ENCODE measurements at regions not wholly inside any gene's neighbourhood (a gene's known extent, or its start where the extent isn't known, plus 50 kb on each side); places are given as distances from the start of the nearest gene placed in this dataset.

DNA sequence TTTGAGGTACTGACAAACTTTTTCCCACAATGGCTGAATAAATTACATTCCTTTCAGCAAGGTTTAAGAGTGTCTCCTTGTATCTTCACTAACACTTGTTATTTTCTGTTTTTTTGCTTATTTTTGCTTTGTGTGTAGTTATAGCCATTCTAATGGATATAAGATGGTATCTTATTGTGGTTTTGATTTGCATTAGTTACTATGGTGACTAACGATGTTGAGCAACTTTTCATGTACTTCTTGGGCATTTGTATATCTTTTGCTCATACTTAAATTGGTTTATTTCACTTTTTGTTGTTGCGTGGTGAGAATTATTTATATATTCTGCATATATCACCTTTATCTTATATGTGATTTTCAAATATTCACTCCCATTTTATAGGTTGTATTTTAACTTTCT, 79.9 kb upstream of the FSIP2 start (continued):
- TF ChIP-seq YY1 (IDR thresholded peaks at IDR 0.05; ENCODE audit: extremely low read depth, insufficient replicate concordance, low read depth, low read length): no peak
- no peak for TF ChIP-seq POLR2AphosphoS5 (IDR thresholded peaks at IDR 0.05; ENCODE audit: low read depth, low read length)
- TF ChIP-seq, protein P1, sequence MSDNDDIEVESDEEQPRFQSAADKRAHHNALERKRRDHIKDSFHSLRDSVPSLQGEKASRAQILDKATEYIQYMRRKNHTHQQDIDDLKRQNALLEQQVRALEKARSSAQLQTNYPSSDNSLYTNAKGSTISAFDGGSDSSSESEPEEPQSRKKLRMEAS (IDR thresholded peaks at IDR 0.05): no peak

DNA sequence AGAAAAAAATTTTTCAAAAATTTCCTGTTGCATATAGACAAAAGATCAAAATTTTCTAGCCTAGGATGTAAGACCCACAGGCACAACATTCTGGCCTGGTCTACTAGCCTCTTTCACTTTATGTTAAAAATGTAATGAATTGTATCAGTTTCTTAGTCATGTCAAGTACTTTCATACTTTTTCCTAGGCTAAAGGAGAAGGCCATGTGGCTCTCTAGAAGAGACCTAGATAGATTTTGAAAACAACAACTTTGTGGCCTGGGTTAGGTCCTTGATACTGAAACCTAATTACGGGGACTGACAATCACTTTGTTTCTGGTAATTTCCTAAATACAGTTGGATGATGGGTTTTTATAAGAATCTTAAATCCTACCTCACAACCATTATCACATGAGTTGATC, 74.8 kb upstream of the FSIP2 start:
- TF ChIP-seq POLR2A (IDR thresholded peaks at IDR 0.05; ENCODE audit: borderline replicate concordance, extremely low read depth, insufficient read depth, insufficient read length) (no peak), TCF7L2 (IDR thresholded peaks at IDR 0.05; ENCODE audit: borderline replicate concordance, extremely low read depth, insufficient read depth, insufficient read length) (no peak), CEBPB (IDR thresholded peaks at IDR 0.05; ENCODE audit: low read depth) (no peak), EZH2 (IDR thresholded peaks at IDR 0.05) (no peak), EGR1 (IDR thresholded peaks at IDR 0.05; ENCODE audit: low read depth) (no peak), EZH2phosphoT487 (IDR thresholded peaks at IDR 0.05; ENCODE audit: borderline replicate concordance) (no peak), ELF1 (IDR thresholded peaks at IDR 0.05; ENCODE audit: borderline replicate concordance, low read depth) (no peak), CBX3 (IDR thresholded peaks at IDR 0.05; ENCODE audit: low read depth) (no peak), SRF (IDR thresholded peaks at IDR 0.05; ENCODE audit: low read depth) (no peak), YY1 (IDR thresholded peaks at IDR 0.05; ENCODE audit: extremely low read depth, insufficient replicate concordance, low read depth, low read length) (no peak), SP1 (IDR thresholded peaks at IDR 0.05; ENCODE audit: low read depth) (no peak), JUND (IDR thresholded peaks at IDR 0.05) (no peak), SIN3A (IDR thresholded peaks at IDR 0.05; ENCODE audit: low read depth) (no peak)
- TF ChIP-seq, protein P2, sequence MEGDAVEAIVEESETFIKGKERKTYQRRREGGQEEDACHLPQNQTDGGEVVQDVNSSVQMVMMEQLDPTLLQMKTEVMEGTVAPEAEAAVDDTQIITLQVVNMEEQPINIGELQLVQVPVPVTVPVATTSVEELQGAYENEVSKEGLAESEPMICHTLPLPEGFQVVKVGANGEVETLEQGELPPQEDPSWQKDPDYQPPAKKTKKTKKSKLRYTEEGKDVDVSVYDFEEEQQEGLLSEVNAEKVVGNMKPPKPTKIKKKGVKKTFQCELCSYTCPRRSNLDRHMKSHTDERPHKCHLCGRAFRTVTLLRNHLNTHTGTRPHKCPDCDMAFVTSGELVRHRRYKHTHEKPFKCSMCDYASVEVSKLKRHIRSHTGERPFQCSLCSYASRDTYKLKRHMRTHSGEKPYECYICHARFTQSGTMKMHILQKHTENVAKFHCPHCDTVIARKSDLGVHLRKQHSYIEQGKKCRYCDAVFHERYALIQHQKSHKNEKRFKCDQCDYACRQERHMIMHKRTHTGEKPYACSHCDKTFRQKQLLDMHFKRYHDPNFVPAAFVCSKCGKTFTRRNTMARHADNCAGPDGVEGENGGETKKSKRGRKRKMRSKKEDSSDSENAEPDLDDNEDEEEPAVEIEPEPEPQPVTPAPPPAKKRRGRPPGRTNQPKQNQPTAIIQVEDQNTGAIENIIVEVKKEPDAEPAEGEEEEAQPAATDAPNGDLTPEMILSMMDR (IDR thresholded peaks at IDR 0.05 in 2 of 3, conservative IDR thresholded peaks at IDR 0.05 in 1 of 3; ENCODE audit: borderline replicate concordance in 1 of 3, insufficient read depth in 1 of 3, low read depth in 2 of 3, low read length in 2 of 3): no peak
- TF ChIP-seq, protein P3, sequence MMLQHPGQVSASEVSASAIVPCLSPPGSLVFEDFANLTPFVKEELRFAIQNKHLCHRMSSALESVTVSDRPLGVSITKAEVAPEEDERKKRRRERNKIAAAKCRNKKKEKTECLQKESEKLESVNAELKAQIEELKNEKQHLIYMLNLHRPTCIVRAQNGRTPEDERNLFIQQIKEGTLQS (IDR thresholded peaks at IDR 0.05): no peak
- TF ChIP-seq, protein P1 (IDR thresholded peaks at IDR 0.05): no peak
- Histone ChIP-seq H3K9me3 (ENCODE audit: control insufficient read depth in 1 of 2, insufficient read depth in 1 of 2, low read depth in 1 of 2, low read length in 2 of 2) (no peaks in the 10 kb centered on the region), H3K4me1 (ENCODE audit: control insufficient read depth in 1 of 2, insufficient read depth in 2 of 2, low read length in 2 of 2) (no peaks in the 10 kb centered on the region), H3K4me3 (replicated peaks in 1 of 2; ENCODE audit: low read depth in 1 of 2, low read length in 2 of 2) (no peak overlapping the region), H3K4me2 (ENCODE audit: low read length) (no peak overlapping the region), H4K20me1 (ENCODE audit: insufficient read depth) (no peaks in the 10 kb centered on the region), H3K79me2 (ENCODE audit: insufficient read depth, low read length) (no peaks in the 10 kb centered on the region), H3K36me3 (ENCODE audit: control insufficient read depth in 1 of 2, insufficient read depth in 2 of 2, low read length in 2 of 2) (no peaks in the 10 kb centered on the region), H3K9me2 (ENCODE audit: insufficient read depth) (no peaks in the 10 kb centered on the region; the same call in 1 of the 2 replicates), H3K9ac (ENCODE audit: low read length) (no peak overlapping the region), H3K27me3 (ENCODE audit: insufficient read depth, low read length) (no peaks in the 10 kb centered on the region), H2AFZ (ENCODE audit: low read depth, low read length, poor library complexity, severe bottlenecking) (no peak overlapping the region), H3K27ac (ENCODE audit: low read depth, low read length) (no peak overlapping the region)
- ChIA-PET POLR2A (no interaction called here), CTCF (no interaction called here), RAD21 (ENCODE audit: low non-redundant PET in 1 of 2, low total read pairs in 2 of 2, uncharacterized antibody in 2 of 2, unreplicated experiment in 2 of 2) (no interaction called here)
- no TSS peak for BruUV-seq (replicated peaks)
- DNase-seq (ENCODE audit: low read depth, low spot score): no peak
- ATAC-seq: no peak
- intact Hi-C loops (cut with micrococcal nuclease): no loop called here

Data from HCT116 (cell line).